GM19324 (cell line): ENCODE measurements at regions not wholly inside any gene's neighbourhood (a gene's known extent, or its start where the extent isn't known, plus 50 kb on each side); places are given as distances from the start of the nearest gene placed in this dataset.
"Not testable (repeated sequence)": the region's sequence is repeated elsewhere in the genome, so short reads cannot be mapped to it uniquely, and the experiment has no call there.

ENCODE experiments used
- ATAC-seq: cut with Tn5 transposase; IDR thresholded peaks from one replicate; pipeline ENCODE4 v1.9.1; 2021; ENCODE audit warnings: mild to moderate bottlenecking, moderate library complexity; ENCODE audit not compliant: unreplicated experiment, low FRiP score

DNA sequence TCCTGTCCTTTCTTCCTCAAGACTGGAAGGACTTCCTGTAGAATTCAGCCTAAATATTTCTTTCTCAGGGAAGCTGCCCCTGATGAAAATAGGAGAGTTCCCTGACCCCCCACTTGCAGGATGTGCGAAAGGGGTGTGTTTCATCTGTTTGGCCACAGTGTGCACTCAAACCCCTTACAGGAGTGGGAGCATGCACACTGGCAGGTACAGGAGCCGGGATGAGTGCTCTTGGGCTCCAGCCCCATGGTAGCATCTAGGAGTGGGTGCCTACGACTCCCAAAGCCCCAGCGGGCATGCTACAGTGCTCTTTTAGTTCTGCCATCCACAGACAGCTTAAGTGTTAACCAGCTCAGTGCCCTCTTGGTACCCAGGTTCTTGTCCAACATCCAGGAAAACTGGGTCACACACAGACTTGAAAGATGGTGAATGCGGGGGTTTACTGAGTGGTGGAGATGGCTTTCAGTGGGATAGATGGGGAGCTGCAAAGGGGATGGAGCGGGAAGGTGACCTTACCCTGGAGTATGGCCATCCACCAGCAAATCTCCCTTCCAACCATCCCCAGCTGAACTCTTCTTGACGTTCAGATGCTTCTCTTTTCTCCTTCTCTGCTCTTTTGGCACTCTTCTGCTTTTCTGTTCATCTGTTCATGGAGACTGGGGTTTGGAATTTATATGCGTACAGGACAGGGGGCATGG, 295.0 kb upstream of the NCKAP5 start:
- ATAC-seq: no peak

DNA sequence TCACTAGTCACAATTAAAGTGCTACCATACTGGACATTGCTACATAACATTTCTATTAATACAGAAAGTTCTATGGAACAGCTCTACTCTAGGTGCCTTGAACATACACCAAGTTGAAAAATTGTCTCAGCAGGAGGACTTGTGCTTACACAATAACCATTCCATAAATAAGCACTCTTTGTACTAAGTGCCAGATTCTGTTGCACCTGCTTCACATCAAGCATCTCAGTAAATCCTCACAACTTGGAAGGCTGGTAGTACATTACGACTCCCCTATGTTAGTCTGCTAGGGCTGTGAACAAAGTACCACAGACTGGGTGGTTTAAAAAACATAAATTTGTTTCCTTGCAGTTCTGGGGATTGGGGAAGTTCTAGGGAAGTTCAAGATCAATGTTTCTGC, 296.9 kb upstream of the NCKAP5 start:
- ATAC-seq: no peak

DNA sequence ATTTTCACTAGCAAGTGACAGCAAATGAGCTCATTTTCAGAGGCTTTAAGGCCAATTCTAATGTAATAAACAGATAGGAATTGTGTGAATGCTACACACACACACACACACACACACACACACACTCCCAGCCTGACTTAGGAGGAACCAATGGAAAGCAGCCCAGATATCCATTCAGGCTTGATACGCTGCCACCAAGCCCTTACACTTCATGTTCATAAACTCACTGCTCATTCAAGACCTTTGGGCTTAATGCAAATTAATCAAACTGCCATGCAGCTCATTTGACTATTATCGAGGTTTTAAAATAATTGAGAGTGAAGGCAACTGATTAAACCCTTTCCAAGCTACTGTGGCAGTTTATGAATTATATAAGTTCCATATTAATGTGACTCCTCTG, 298.9 kb upstream of the NCKAP5 start:
- no peak for ATAC-seq

DNA sequence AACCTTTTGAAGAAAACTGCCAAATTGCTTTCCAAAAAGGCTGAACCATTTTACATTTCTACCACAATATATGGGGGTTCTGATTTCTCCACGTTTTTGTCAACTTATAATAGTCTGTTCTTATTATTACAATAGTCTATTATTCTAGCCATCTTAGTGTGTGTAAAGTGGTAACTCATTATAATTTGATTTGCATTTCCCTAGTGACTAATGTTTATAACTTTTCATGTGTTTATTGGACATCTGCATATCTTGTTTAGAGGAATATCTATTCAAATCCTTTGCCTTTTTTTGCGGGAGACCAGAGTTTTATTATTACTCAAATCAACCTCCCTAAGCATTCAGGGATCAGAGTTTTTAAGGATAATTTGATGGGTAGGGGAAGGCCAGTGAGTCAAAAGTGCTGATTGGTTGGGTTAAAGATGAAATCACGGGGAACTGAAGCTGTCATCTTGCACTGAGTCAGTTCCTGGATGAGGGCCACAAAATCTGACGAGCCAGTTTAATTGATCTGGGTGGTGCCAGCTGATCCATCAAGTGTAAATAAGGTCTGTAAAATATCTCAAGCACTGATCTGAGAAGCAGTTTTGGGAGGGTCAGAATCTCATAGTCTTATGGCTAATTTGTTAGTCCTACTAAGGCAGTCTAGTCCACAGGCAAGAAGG, 303.4 kb upstream of the NCKAP5 start:
- no peak for ATAC-seq

DNA sequence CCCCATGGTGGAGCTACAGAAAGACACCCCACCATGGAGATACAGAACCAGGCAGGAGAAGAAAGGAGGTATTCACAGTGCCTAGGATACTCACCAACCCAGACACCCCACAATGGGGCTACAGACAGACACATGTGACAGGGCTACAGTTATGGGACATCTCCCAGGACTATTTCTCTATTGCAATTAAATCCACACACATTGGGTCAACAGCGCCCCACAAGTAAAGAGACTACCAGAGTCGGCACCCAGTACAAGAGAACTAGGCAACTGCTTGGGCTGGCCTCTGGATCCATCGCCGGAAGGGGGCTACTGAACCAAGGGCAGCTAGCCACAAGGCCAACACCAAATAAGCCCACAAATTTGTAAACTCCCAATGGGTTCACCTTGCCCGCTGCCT, 310.1 kb upstream of the NCKAP5 start:
- no peak for ATAC-seq

DNA sequence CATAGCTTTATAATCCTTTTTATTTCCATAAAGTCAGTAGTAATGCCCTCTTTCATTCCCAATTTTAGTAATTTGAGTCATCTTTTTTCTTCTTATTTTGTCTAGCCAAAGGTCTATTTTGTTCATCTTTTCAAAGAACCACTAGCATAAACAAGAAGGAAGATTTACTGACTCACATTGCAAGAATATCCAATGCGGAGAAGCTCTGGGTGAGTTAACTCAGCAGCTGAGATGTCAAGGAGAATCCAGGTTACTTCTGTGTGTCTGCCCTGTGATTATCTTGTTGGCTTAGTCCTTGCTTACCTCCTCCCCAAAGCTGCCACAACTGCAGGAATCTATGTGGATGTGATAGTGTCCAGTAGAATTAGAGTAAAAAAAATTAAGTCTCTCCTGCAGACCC, 311.4 kb upstream of the NCKAP5 start:
- no peak for ATAC-seq

DNA sequence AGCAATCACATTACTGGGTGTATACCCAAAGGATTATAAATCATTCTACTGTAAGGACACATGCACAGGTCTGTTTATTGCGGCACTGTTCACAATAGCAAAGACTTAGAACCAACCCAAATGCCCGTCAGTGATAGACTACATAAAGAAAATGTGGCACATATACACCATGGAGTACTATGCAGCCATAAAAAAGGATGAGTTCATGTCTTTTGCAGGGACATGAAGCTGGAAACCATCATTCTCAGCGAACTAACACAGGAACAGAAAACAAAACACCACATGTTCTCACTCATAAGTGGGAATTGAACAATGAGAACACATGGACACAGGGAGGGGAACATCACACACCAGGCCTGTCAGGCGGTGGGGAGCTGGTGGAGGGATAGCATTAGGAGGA, 313.9 kb upstream of the NCKAP5 start:
- ATAC-seq: not testable (repeated sequence)

DNA sequence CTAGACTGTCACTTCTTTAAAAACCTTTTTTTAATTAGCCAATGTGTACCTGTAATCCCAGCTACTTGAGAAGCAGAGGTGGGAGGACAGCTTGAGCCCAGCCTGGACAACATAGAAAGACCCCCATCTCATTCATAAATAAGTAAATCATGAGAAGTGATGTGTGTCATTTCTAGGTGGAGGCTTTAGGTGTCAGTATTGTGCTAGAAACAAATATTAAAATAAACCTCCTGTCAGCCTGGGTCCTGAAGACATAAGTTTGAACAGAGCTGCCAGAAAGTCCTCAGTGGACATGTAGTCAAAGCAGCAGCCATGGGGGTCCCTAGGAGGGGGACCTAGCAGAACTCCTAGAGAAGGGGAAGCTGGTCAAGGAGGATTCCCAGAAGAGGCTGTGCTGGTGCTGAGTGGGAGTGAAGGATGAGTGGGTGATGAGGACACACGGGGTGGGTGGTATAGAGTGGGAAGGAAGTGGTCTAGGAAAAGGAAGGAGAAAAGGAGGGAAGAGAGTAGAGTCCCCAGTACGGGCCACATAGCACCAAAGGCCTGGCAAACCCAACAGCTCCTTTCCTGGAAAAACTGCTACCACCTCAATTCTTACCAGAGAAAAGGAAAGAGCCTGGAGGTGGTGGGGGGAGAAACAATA, 316.6 kb upstream of the NCKAP5 start:
- no peak for ATAC-seq

DNA sequence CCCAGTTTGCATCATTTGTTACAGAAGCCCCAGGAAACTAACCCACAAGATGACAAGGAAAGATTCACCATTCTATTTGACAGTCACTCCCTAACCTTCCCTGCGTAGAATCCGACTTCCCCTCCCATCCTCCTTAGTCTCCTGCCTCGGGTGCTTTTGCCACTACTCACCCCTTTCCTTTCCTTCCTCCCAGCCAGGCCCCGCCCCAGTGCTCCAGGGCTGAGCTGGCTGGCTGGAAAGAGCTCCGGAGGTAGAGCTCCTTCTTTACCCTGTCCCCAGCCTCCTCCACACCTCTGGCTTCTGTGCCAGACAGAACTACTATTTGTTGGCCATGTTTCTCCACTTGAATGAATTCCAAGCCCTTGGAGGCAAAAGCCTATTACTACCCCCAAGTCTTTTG, 317.6 kb upstream of the NCKAP5 start:
- no peak for ATAC-seq

DNA sequence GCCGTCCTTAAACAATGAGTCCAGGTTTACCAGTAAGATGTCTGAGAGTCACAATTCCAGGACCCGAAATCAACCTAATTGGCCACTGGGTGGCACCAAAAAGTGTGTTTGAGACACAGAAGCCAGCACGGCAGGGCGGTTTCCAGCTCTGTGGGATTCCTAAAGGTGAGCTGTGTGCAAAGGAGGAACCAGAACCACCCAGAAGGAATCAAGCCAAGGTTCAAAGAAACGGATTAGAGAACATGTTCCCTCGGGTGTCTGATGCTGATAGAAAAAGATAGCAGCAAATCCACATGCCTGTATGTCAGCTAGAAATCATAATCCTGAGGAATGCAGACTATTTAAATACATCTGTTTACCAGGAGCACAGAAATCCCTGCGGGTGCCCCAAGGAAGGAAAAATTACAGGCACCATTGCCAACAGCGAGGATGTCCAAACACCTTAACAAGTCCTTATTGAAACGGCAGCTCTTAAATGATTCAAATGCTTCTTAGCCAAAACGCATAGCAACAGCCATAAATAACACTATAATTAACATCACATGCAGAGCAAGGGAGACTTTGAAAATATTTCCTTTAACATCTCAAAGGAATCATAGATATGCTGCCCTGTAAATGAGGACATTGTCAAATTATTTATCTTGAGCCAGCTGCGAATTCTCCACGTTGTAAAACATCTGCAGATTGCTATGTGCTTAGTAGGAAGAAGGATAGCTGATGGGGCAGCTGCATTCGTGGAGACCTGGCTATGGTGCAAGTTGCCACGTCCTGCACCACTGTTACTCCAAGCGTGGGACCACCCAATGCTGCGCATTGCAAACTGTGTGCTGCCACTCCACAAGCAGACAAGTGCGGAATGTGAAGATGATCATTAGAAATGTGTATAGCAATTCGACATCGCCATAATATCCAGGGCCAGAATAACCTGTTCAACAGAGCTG, 318.7 kb upstream of the NCKAP5 start:
- ATAC-seq: peak; percentile 52

DNA sequence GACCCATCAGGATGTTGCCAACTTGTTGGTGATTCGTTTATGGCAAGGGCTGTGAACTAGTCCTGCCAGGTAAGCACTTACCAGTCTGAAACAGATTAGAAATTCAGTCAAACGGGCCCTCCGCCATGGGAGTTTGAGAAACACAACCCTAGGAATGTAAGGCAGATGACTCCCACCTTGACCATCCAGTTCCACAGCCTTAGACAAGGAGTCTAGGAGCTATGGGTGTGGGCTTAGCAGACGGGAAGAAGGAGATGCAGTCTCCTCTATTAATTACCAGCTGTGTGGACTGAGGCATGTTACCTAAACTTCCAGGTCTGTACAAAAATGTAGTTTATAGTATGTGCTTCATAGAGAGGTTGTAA, 319.4 kb upstream of the NCKAP5 start:
- no peak for ATAC-seq

DNA sequence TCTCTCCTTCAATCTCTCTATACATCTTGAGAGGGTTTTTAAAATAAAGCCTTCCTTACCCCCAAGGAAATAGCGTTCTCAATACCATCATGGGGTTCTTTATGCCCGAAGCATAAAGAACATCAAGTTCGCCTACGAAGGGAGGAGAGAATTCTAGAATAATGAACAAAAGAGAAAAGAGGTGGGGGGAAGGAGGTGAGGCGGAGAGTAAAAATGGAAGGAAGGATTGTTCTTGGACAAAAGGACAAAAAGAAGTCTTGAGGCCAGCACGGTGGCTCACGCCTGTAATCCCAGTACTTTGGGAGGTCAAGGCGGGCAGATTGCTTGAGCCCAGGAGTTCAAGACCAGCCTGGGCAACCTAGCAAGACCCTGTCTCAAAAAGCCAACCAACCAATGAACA, 319.8 kb upstream of the NCKAP5 start:
- no peak for ATAC-seq

DNA sequence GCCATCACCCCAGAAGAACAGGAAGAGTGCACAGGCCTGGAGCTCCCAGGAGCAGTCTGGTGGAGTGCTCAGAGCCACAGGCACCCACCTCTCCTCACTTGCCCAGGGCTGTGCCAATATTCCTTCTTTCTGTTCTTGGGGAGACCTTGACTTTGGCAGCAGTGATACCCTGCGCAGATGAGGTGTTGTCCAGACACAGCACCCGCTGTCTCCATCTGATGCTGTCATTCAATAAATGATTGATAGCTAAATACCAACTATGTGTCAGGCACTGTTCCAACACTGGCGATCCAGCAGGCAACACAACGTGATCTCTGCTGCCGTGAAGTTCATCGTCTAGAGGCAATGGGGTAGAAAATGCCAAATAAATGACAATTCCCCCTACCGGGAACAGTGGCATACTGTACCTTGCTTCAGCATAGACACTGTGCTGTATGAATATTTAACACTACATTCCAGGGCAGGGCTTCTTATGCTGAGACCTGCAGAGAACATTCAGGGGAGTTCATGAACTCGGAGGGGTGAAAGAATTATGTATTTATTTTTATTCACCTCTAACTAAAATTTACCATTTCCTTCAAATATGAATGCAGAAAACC, 320.5 kb upstream of the NCKAP5 start:
- no peak for ATAC-seq

DNA sequence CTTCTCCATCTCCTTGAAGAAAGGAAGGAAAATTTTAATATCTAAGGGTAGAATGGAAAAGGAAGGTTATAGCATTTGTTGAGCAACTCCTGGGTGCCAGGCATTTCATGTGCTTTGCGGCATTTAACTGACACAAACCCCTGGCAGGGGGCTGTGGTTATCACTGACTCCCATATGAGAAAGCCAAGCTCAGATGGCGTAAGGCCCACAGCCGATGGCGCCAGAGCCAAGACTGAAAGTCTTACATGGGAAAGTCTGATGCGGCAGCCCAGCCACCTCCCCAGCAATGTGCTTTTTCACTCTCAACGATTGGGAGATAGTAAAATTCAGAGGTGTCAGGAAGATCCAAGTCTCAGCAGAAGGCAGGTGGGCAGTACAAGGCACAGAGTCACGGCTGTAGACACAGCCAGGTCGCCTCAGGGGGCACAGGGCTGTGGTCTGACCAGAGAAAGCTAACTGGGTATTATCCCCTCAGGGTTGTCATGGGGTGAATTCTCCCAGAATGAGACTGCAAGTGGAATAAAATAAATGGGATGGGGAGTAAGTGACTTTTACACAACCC, 324.2 kb upstream of the NCKAP5 start:
- no peak for ATAC-seq

DNA sequence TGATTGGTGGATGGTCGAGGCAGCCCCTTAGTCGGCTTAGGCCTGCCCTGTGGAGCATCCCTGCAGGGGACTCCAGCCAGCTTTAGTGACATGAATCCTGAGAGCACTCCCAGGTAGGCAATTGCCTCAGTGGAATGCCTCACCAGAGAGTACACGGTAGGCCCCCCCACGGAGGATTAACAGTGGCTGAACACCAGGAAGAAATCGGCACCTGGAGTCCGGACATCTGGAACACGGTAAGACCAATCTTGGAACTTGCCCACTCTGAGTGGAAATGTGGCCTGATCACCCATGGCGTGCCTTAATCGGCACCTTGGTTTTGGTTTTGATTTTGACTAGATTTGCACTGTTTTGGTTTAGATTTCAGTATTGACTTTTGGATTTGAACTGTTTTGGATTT, 326.2 kb upstream of the NCKAP5 start:
- no peak for ATAC-seq

DNA sequence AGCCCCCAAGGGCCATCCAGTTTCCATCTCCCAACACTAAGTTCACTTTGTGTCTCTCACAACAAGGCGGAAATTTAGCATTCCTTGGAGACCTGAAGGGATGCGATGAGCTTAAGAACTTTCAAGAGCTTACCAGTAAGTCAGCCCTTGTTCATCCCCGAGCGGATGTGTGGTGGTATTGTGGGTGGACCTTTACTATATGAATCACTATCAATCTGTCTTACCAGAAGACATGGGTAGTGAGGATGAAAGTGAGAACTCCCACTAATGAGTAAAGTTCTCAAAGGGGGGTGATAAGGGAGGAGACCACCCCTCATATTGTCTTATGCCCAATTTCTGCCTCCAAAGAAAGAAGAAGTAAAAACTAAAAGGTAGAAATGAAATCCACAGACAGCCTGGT, 329.6 kb upstream of the NCKAP5 start:
- ATAC-seq: not testable (repeated sequence)

DNA sequence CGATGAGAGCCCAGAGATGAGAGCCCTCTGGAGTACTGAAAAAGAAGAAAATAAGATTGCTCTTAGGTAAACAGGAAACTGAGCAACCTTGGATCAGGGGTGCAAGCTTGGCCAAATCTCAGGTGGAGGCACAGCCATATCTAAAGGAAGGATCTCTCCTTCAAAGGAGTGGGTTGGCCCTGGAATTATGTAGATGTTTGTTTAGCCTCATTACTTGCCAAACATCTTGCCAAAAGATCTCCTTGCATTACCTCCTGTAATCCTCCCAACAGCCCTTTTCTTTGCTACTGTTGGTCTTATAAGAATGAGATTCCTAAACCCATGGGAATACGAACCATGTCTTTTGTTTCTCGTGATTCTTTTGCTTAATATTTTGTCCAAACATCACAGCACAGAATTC, 332.6 kb upstream of the NCKAP5 start:
- ATAC-seq: no peak

DNA sequence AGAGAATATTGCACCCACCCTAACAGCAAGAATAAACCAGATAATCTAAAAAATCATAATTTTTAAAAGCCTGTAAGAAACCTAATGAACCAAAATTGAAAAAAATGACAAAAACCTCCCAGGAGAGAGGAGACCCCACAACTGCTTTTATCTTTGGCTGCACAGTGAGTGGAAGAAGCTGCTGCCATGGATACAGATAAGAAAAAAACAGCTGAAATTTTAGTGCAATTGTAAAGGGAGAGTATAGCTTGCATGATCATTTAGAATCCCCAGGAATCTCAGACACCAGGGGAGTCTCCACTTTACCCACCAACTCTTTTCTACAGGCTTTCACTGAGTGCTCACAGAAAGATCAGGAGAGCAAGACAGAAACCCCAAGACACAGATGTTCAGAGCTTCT, 338.1 kb upstream of the NCKAP5 start:
- no peak for ATAC-seq

DNA sequence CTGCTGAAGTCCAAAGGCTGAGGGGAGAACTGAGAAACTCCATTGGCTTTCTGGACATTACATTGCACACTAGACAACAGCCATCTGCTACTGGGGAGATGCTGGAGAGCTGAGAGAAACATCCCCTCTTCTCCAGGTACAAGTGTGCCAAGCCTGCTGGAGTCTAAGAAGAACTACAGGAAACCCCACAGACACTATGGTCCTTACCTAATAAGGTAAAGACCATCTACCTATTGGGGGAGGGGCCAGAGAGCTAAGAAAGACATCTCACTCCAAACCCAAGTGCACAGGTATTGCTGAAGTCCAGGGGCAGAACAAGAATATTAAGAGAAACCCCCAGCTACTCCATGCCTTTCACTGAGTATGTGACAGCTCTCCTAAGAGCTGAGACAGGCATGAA, 338.7 kb upstream of the NCKAP5 start:
- ATAC-seq: no peak

DNA sequence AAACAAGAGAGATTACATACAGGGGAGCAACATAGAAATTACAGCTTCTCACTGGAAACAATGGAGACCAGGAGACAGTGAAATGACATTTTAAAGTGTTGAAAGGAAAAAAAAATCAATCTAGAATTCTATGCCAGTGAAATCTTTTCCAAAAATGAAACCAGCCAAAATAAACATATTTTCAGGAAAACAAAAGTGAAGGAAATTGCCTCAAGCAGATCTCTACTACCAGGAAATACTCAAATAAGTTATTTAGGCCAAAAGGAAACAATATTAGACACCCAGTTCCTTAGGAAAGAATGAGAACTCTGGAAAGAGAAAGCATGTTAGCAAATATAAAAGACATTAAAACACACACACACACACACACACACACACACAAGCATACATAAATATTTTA, 339.9 kb upstream of the NCKAP5 start:
- no peak for ATAC-seq
